Lower lobe of right lung (tissue), 2 donors: ENCODE measurements at regions not wholly inside any gene's neighbourhood (a gene's known extent, or its start where the extent isn't known, plus 50 kb on each side); places are given as distances from the start of the nearest gene placed in this dataset.
A peak's percentile ranks its signal among the peaks of the same experiment; 100 is the strongest.
"Not testable (repeated sequence)": the region's sequence is repeated elsewhere in the genome, so short reads cannot be mapped to it uniquely, and the experiment has no call there.

Experiments used
- ATAC-seq, 2 donors: fragments of 200-7000 bp; cut with Tn5 transposase; one replicate each; pipeline ENCODE4 v1.9.1; 2020 to 2022; ENCODE audit warnings: mild to moderate bottlenecking in 2 of 2, moderate library complexity in 2 of 2
- DNase-seq: peaks from one replicate; pipeline ENCODE4 v3.0.0-alpha.2; 2020
- H3K27ac ChIP-seq: fragments of 200-600 bp; one replicate; pipeline ENCODE4 v1.8.0; 2022
- H3K27me3 ChIP-seq: fragments of 200-600 bp; one replicate; pipeline ENCODE4 v1.8.0; 2022; ENCODE audit warnings: low read depth
- H3K36me3 ChIP-seq: fragments of 200-600 bp; one replicate; pipeline ENCODE4 v1.8.0; 2022; ENCODE audit warnings: mild to moderate bottlenecking
- H3K4me1 ChIP-seq: fragments of 200-600 bp; one replicate; pipeline ENCODE4 v1.8.0; 2022
- H3K4me3 ChIP-seq: fragments of 200-600 bp; one replicate; pipeline ENCODE4 v1.8.0; 2022; ENCODE audit warnings: mild to moderate bottlenecking
- H3K9me3 ChIP-seq: fragments of 200-600 bp; one replicate; pipeline ENCODE4 v1.8.0; 2022
- CTCF ChIP-seq: fragments of 200-600 bp; IDR thresholded peaks from one replicate; pipeline ENCODE4 v1.8.0; 2022; ENCODE audit warnings: antibody characterized with exemption, mild to moderate bottlenecking
- intact Hi-C: fragments of 100-400 bp; cut with DNase I; formaldehyde crosslinking; loops from one replicate; pipeline ENCODE4 v1.11.0; 2022
- donor health status: DM: no; HTN: yes; CAD: no; lungs with severe emphysema.

GRCh38 chr21:32868631-32869454 lies 97.3 kb upstream of the PAXBP1 start:
- intact Hi-C loops = no loop called here
- H3K27me3 ChIP-seq = no peaks in the 10 kb centered on the region
- no peak for DNase-seq
- H3K27ac ChIP-seq = no peak overlapping the region
- no peak for TF ChIP-seq CTCF
- no peaks in the 10 kb centered on the region for H3K36me3 ChIP-seq
- H3K9me3 ChIP-seq = no peaks in the 10 kb centered on the region
- H3K4me3 ChIP-seq = no peak overlapping the region
- H3K4me1 ChIP-seq = no peaks in the 10 kb centered on the region
- no peak for ATAC-seq

GRCh38 chr21:32869459-32869858 lies 97.9 kb upstream of the PAXBP1 start:
- H3K36me3 ChIP-seq = no peaks in the 10 kb centered on the region
- no peak overlapping the region for H3K4me3 ChIP-seq
- no peak for TF ChIP-seq CTCF
- no peaks in the 10 kb centered on the region for H3K4me1 ChIP-seq
- DNase-seq = no peak
- H3K27ac ChIP-seq = no peak overlapping the region
- no peaks in the 10 kb centered on the region for H3K9me3 ChIP-seq
- H3K27me3 ChIP-seq = no peaks in the 10 kb centered on the region
- ATAC-seq = no peak
- intact Hi-C loops = no loop called here

- H3K4me3 ChIP-seq = no peak overlapping the region
- H3K27ac ChIP-seq = no peak overlapping the region
- H3K36me3 ChIP-seq = no peaks in the 10 kb centered on the region
- intact Hi-C loops = no loop called here
- no peaks in the 10 kb centered on the region for H3K4me1 ChIP-seq
- no peak for TF ChIP-seq CTCF
- no peaks in the 10 kb centered on the region for H3K9me3 ChIP-seq
- no peaks in the 10 kb centered on the region for H3K27me3 ChIP-seq
- no peak for DNase-seq
- no peak for ATAC-seq
Observed at GRCh38 chr21:32876426-32876825, 104.9 kb upstream of the PAXBP1 start.

- H3K9me3 ChIP-seq, DNase-seq, H3K4me3 ChIP-seq, H3K36me3 ChIP-seq, H3K27ac ChIP-seq, H3K4me1 ChIP-seq, intact Hi-C loops, H3K27me3 ChIP-seq, ATAC-seq: not testable (repeated sequence)
Observed at GRCh38 chr21:32877888-32878287, 106.3 kb upstream of the PAXBP1 start.

GRCh38 chr21:32878661-32879060 lies 107.1 kb upstream of the PAXBP1 start:
- H3K27me3 ChIP-seq = no peaks in the 10 kb centered on the region
- no peak overlapping the region for H3K27ac ChIP-seq
- H3K36me3 ChIP-seq = no peaks in the 10 kb centered on the region
- peak in 1 of 2 donors; percentile 39 for ATAC-seq
- no peak for DNase-seq
- no peak overlapping the region for H3K4me3 ChIP-seq
- no peaks in the 10 kb centered on the region for H3K9me3 ChIP-seq
- intact Hi-C loops = no loop called here
- no peak for TF ChIP-seq CTCF
- no peaks in the 10 kb centered on the region for H3K4me1 ChIP-seq

- H3K4me1 ChIP-seq = no peaks in the 10 kb centered on the region
- no peak overlapping the region for H3K4me3 ChIP-seq
- ATAC-seq = no peak
- intact Hi-C loops = no loop called here
- no peak for DNase-seq
- no peaks in the 10 kb centered on the region for H3K36me3 ChIP-seq
- no peak for TF ChIP-seq CTCF
- H3K27me3 ChIP-seq = no peaks in the 10 kb centered on the region
- no peak overlapping the region for H3K27ac ChIP-seq
- no peaks in the 10 kb centered on the region for H3K9me3 ChIP-seq
Observed at GRCh38 chr21:32881458-32881857, 109.9 kb upstream of the PAXBP1 start.
